HG02798 (cell line): ENCODE measurements at regions not wholly inside any gene's neighbourhood (a gene's known extent, or its start where the extent isn't known, plus 50 kb on each side); places are given as distances from the start of the nearest gene placed in this dataset.
"Not testable (repeated sequence)": the region's sequence is repeated elsewhere in the genome, so short reads cannot be mapped to it uniquely, and the experiment has no call there.

Source experiments
- ATAC-seq: cut with Tn5 transposase; IDR thresholded peaks from one replicate; pipeline ENCODE4 v1.9.1; 2021; ENCODE audit warnings: mild to moderate bottlenecking; ENCODE audit not compliant: unreplicated experiment, poor library complexity

DNA sequence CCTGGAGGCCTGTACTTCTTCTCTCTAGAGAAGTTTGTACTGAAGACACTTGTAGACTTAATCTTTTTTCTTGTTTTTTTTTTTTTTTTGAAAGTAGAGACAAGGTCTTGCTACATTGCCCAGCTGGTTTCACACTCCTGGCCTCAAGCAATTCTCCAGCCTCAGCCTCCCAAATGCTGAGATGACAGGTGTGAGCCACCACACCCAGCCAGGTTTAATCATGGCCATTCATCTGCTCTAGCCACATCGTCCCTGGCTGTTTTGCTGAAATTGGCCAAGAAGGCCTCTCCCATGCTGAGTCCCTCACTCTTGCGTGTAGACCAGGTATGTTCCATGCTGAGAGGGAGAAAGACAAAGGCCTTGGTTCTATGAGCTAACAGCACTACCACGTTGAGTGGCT lies 176.2 kb downstream of the JCAD start:
- no peak for ATAC-seq

DNA sequence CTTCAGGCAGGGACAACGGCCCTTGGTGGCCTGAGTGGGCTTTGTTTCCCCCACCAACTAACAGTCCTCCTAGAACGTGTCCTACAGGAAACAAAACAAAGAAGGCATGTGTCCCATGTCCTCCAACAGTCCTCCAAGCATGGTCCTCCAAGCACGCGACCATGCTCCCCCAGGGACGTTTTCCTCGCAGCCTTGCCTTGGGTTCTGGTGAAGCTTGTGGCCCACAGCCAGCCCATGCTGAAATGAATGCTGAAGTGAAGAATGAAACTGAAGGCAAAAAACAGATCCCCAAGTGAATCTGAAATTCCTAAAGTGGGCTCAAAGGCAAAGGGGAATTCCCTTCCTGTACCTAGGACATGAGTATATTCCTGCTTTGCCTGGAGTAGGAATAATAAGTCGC lies 176.6 kb downstream of the JCAD start:
- ATAC-seq, result no peak

DNA sequence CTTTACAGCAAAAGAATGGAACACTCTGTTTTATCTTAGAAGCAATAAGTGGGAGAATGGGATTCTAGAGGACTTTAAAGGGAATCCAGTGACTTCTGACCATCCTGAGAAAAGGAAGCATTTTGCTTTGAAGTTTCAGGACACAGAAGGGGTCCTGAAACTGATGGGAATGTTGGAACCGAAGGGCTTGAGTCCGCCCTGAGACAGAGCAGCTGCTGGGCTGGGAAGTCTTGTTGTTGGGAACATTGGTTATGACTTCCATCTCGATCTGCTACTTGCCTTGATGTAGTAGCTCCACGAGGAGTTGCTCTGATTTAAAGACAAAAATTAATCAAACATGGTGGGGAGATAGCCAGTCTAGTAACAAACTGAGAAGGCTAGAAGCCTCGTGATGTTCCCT lies 177.6 kb downstream of the JCAD start:
- ATAC-seq, result no peak

- no peak for ATAC-seq
Measured at GRCh38 chr10:29881336-29881771, 178.0 kb downstream of the JCAD start.

DNA sequence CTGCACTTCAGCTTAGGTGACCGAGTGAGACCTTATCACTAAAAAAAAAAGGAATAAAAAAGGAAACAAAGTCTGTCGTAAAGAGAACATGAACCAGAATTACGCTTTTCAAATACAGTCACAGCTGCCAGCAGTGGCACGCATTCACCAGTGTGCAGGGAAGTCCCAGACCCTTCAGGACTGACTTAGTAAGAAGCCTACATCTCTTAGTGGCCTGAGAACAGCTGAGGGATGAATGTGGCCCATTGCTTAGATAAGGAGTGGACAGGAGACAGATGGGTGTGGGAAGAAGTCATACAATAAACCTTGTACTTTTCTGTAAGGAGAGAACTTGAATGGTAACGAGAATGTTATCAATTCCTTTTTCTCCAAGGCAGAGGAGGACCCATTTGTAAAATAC lies 178.5 kb downstream of the JCAD start:
- no peak for ATAC-seq

DNA sequence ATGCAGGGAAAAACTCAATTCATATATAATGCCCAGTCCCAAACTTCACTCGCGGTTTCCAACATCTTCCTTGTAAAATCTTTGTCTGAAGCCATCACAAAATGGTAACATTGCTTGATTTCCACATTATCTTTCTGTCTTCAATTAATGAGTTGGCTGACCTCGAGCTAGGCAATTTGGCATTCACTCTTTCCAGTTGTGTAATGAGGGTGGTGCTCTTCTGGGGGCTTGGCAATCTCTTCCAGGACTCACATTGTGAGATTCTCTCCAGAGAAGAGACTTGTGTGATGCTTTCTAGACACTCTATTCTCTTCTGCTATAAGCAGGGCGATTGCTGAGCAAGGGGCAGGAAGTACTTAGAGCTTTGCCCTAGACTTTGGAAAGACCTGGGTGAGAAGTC lies 179.5 kb downstream of the JCAD start:
- no peak for ATAC-seq

- no peak for ATAC-seq
Measured at GRCh38 chr10:29878492-29878891, 180.9 kb downstream of the JCAD start.

- ATAC-seq, result no peak
Measured at GRCh38 chr10:29877793-29878491, 181.4 kb downstream of the JCAD start.

- no peak for ATAC-seq
Measured at GRCh38 chr10:29876008-29876555, 183.3 kb downstream of the JCAD start.

- ATAC-seq, result no peak
Measured at GRCh38 chr10:29874606-29875269, 184.6 kb downstream of the JCAD start.

GRCh38 chr10:29873941-29874484 lies 185.4 kb downstream of the JCAD start:
- ATAC-seq, result no peak

DNA sequence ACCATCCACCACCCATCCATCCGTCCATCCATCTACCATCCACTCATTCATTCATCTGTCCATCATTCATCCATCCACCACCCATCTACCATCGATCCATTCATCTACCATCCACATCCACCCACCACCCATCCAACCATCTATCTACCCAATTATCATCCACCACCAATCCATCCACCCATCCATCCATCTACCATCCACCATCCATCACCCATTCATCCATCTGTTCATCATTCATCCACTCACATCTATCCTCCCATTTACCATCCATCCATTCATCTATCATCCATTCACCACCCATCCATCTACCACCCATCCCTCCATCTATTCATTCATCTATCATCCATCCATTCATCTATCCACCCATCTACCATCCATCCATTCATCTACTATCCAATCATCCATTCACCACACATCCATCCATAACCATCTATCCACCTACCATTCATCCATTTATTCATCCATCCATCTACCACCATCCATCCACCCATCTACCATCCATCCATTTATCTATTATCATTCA lies 188.8 kb downstream of the JCAD start:
- no peak for ATAC-seq

DNA sequence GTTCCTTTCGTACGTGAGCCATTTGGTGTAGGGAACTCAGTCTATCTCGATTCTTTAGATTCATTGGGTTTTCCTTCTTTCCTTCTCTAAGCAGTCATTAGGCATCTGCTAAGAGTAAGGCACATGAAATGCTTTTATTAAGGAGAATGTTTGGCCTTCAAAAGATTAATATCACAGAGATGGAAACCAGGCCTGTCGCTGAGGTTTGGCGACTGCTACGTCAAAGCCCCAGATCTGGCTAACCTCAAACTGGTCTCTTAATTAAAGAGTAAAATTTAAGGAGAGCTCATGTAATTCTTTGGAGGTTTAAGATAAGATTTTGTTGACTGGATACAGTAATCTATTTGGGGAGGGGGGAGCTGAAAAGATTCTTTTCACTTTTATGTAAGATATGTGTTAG lies 189.8 kb downstream of the JCAD start:
- ATAC-seq, result no peak

- no peak for ATAC-seq
Measured at GRCh38 chr10:29866356-29866755, 193.0 kb downstream of the JCAD start.

GRCh38 chr10:29865700-29866355 lies 193.6 kb downstream of the JCAD start:
- ATAC-seq, result no peak

DNA sequence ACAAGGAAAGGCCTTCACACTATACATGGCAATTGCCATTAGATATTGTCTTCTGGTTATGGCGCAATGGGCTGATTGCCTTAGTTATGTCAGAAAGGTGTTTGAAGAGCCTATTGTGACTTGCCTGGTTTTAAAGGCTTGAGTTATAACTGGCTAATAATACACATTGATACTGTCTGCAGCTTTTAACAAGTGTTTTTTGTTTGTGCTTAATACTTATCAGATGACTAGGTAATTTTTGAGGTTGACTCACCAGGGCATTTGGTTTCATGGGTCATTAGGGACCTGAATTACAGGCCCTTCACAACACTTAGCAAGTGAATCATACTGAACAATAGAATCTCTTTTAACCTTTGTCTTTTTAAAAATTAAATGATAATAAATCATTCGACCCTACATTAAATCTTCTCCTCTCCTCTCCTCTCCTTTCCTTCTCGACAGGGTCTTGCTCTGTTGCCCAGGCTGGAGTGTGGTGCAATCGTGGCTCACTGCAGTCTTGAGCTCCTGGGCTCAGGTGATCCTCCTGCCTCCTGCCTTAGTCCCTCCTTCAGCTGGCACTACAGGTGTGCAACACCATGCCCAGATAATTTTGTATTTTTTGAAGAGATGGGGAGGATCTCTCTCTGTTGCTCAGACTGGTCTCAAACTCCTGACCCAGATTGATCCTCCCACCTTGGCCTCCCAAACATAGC lies 196.3 kb downstream of the JCAD start:
- no peak for ATAC-seq

- no peak for ATAC-seq
Measured at GRCh38 chr10:29861811-29862505, 197.4 kb downstream of the JCAD start.

DNA sequence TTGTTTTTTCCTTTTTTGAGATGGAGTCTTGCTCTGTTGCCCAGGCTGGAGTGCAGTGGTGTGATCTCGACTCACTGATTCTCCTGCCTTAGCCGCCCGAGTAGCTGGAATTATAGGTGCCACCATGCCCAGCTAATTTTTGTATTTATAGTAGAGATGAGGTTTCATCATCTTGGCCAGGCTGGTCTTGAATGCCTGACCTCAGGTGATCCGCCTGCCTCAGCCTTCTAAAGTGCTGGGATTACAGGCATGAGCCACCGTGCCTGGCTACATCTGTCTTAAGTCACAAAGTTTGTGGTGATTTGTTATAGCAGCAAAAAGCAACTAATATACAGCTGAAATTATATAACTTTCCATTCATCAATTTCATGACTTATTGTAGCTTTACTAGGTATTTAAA lies 198.2 kb downstream of the JCAD start:
- ATAC-seq, result not testable (repeated sequence)

DNA sequence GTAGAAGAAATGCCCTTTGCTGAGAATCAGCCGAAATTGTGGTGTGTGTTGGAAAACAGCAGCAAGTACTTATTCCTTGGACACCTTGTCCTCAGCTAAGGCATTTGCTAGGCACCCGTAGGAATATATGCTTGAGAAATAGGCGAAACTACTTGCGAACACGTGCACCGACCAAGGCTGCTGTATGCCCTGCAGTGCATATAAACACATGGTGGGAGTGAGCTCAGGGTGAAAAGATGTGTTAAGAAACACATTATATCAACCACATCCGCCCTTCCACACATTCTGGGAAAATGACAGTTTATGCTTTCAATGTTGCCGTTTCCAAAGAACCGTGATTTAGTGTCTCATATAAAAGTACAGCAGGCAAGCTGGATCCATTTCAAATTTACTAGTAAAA lies 199.2 kb downstream of the JCAD start:
- no peak for ATAC-seq
